Activated naive CD8-positive, alpha-beta T cell treated with anti-CD3 and anti-CD28 coated beads for 36 hours (primary cell): ENCODE measurements at regions not wholly inside any gene's neighbourhood (a gene's known extent, or its start where the extent isn't known, plus 50 kb on each side); places are given as distances from the start of the nearest gene placed in this dataset.

ENCODE experiments used
- DNase-seq: peaks from one replicate; pipeline ENCODE4 v3.0.0; 2021
- H3K27ac Mint-ChIP-seq: one replicate; pipeline ENCODE4 v1.8.0; 2022; ENCODE audit warnings: mild to moderate bottlenecking, moderate library complexity, mixed read lengths
- H3K27me3 Mint-ChIP-seq: one replicate; pipeline ENCODE4 v1.8.0; 2022; ENCODE audit warnings: mild to moderate bottlenecking, mixed read lengths
- H3K36me3 Mint-ChIP-seq: one replicate; pipeline ENCODE4 v1.8.0; 2021; ENCODE audit warnings: mild to moderate bottlenecking, mixed read lengths
- H3K4me1 Mint-ChIP-seq: one replicate; pipeline ENCODE4 v1.8.0; 2021; ENCODE audit warnings: mixed read lengths
- H3K4me3 Mint-ChIP-seq: one replicate; pipeline ENCODE4 v1.8.0; 2022; ENCODE audit warnings: mild to moderate bottlenecking, moderate library complexity, mixed read lengths
- H3K9me3 Mint-ChIP-seq: one replicate; pipeline ENCODE4 v1.8.0; 2022; ENCODE audit warnings: mixed read lengths

GRCh38 chr11:128304116-128304515 lies 283.2 kb downstream of the ETS1 start:
- peak overlapping the region; percentile 87 for H3K27ac Mint-ChIP-seq
- peaks cover 6% of the 10 kb centered on the region for H3K9me3 Mint-ChIP-seq
- H3K36me3 Mint-ChIP-seq = peaks cover 16% of the 10 kb centered on the region
- no peak for DNase-seq
- peaks cover 74% of the 10 kb centered on the region for H3K4me1 Mint-ChIP-seq
- H3K27me3 Mint-ChIP-seq = no peaks in the 10 kb centered on the region
- peak overlapping the region; percentile 26 for H3K4me3 Mint-ChIP-seq

GRCh38 chr11:128303383-128303782 lies 284.0 kb downstream of the ETS1 start:
- Mint-ChIP-seq H3K4me3 (peak overlapping the region; percentile 38), H3K36me3 (peaks cover 18% of the 10 kb centered on the region), H3K9me3 (peaks cover 6% of the 10 kb centered on the region), H3K4me1 (peaks cover 78% of the 10 kb centered on the region), H3K27me3 (no peaks in the 10 kb centered on the region), H3K27ac (peak overlapping the region; percentile 87)
- no peak for DNase-seq

GRCh38 chr11:128302425-128303186 lies 284.8 kb downstream of the ETS1 start:
- Mint-ChIP-seq H3K9me3 (peaks cover 6% of the 10 kb centered on the region), H3K27ac (peak overlapping the region; percentile 87), H3K4me3 (peak overlapping the region; percentile 83), H3K27me3 (no peaks in the 10 kb centered on the region), H3K4me1 (peaks cover 78% of the 10 kb centered on the region), H3K36me3 (peaks cover 20% of the 10 kb centered on the region)
- peak; percentile 57 for DNase-seq

- no peaks in the 10 kb centered on the region for H3K27me3 Mint-ChIP-seq
- DNase-seq = no peak
- peak overlapping the region; percentile 83 for H3K4me3 Mint-ChIP-seq
- peak overlapping the region; percentile 87 for H3K27ac Mint-ChIP-seq
- peaks cover 6% of the 10 kb centered on the region for H3K9me3 Mint-ChIP-seq
- H3K4me1 Mint-ChIP-seq = peaks cover 86% of the 10 kb centered on the region
- H3K36me3 Mint-ChIP-seq = peaks cover 29% of the 10 kb centered on the region
Observed at GRCh38 chr11:128301756-128302155, 285.6 kb downstream of the ETS1 start.

GRCh38 chr11:128300785-128301184 lies 286.6 kb downstream of the ETS1 start:
- H3K27ac Mint-ChIP-seq = peak overlapping the region; percentile 90
- H3K27me3 Mint-ChIP-seq = no peaks in the 10 kb centered on the region
- H3K9me3 Mint-ChIP-seq = peaks cover 4% of the 10 kb centered on the region
- peaks cover 31% of the 10 kb centered on the region for H3K36me3 Mint-ChIP-seq
- H3K4me3 Mint-ChIP-seq = peak overlapping the region; percentile 15
- DNase-seq = no peak
- peaks cover 88% of the 10 kb centered on the region for H3K4me1 Mint-ChIP-seq

GRCh38 chr11:128299132-128299726 lies 288.1 kb downstream of the ETS1 start:
- peak overlapping the region; percentile 30 for H3K4me3 Mint-ChIP-seq
- H3K27me3 Mint-ChIP-seq = no peaks in the 10 kb centered on the region
- peaks cover 88% of the 10 kb centered on the region for H3K4me1 Mint-ChIP-seq
- H3K27ac Mint-ChIP-seq = peak overlapping the region; percentile 90
- no peak for DNase-seq
- peaks cover 43% of the 10 kb centered on the region for H3K36me3 Mint-ChIP-seq
- peaks cover 14% of the 10 kb centered on the region for H3K9me3 Mint-ChIP-seq

- Mint-ChIP-seq H3K27me3 (no peaks in the 10 kb centered on the region), H3K9me3 (peaks cover 20% of the 10 kb centered on the region), H3K27ac (peak overlapping the region; percentile 90), H3K36me3 (peaks cover 51% of the 10 kb centered on the region), H3K4me3 (no peak overlapping the region), H3K4me1 (peaks cover 88% of the 10 kb centered on the region)
- no peak for DNase-seq
Observed at GRCh38 chr11:128298271-128298670, 289.1 kb downstream of the ETS1 start.

GRCh38 chr11:128297805-128298204 lies 289.6 kb downstream of the ETS1 start:
- Mint-ChIP-seq H3K4me1 (peaks cover 88% of the 10 kb centered on the region), H3K9me3 (peaks cover 20% of the 10 kb centered on the region), H3K36me3 (peaks cover 56% of the 10 kb centered on the region), H3K4me3 (no peak overlapping the region), H3K27ac (peak overlapping the region; percentile 90), H3K27me3 (no peaks in the 10 kb centered on the region)
- no peak for DNase-seq

- peak overlapping the region; percentile 90 for H3K27ac Mint-ChIP-seq
- peaks cover 59% of the 10 kb centered on the region for H3K36me3 Mint-ChIP-seq
- DNase-seq = no peak
- peak overlapping the region; percentile 33 for H3K4me3 Mint-ChIP-seq
- no peaks in the 10 kb centered on the region for H3K27me3 Mint-ChIP-seq
- H3K9me3 Mint-ChIP-seq = peaks cover 20% of the 10 kb centered on the region
- H3K4me1 Mint-ChIP-seq = peaks cover 92% of the 10 kb centered on the region
Observed at GRCh38 chr11:128297091-128297651, 290.2 kb downstream of the ETS1 start.

GRCh38 chr11:128294671-128295050 lies 292.7 kb downstream of the ETS1 start:
- DNase-seq = no peak
- Mint-ChIP-seq H3K9me3 (peaks cover 20% of the 10 kb centered on the region), H3K4me1 (peaks cover 96% of the 10 kb centered on the region), H3K27me3 (no peaks in the 10 kb centered on the region), H3K4me3 (no peak overlapping the region), H3K36me3 (peaks cover 60% of the 10 kb centered on the region), H3K27ac (peak overlapping the region; percentile 93)

GRCh38 chr11:128294001-128294670 lies 293.2 kb downstream of the ETS1 start:
- DNase-seq = no peak
- Mint-ChIP-seq H3K27ac (peak overlapping the region; percentile 93), H3K4me1 (peaks cover 96% of the 10 kb centered on the region), H3K4me3 (no peak overlapping the region), H3K9me3 (peaks cover 20% of the 10 kb centered on the region), H3K27me3 (no peaks in the 10 kb centered on the region), H3K36me3 (peaks cover 57% of the 10 kb centered on the region)

GRCh38 chr11:128291835-128292234 lies 295.5 kb downstream of the ETS1 start:
- H3K36me3 Mint-ChIP-seq = peaks cover 44% of the 10 kb centered on the region
- peak overlapping the region; percentile 82 for H3K4me3 Mint-ChIP-seq
- DNase-seq = peak; percentile 58
- H3K4me1 Mint-ChIP-seq = peaks cover 92% of the 10 kb centered on the region
- H3K9me3 Mint-ChIP-seq = peaks cover 20% of the 10 kb centered on the region
- no peaks in the 10 kb centered on the region for H3K27me3 Mint-ChIP-seq
- H3K27ac Mint-ChIP-seq = peak overlapping the region; percentile 93

- H3K27ac Mint-ChIP-seq = peak overlapping the region; percentile 93
- H3K9me3 Mint-ChIP-seq = peaks cover 17% of the 10 kb centered on the region
- peaks cover 92% of the 10 kb centered on the region for H3K4me1 Mint-ChIP-seq
- no peak for DNase-seq
- H3K36me3 Mint-ChIP-seq = peaks cover 37% of the 10 kb centered on the region
- no peaks in the 10 kb centered on the region for H3K27me3 Mint-ChIP-seq
- H3K4me3 Mint-ChIP-seq = peak overlapping the region; percentile 82
Observed at GRCh38 chr11:128291007-128291406, 296.4 kb downstream of the ETS1 start.

GRCh38 chr11:128290106-128290840 lies 297.1 kb downstream of the ETS1 start:
- peaks cover 92% of the 10 kb centered on the region for H3K4me1 Mint-ChIP-seq
- H3K9me3 Mint-ChIP-seq = peaks cover 13% of the 10 kb centered on the region
- H3K27me3 Mint-ChIP-seq = no peaks in the 10 kb centered on the region
- H3K36me3 Mint-ChIP-seq = peaks cover 31% of the 10 kb centered on the region
- peak overlapping the region; percentile 93 for H3K27ac Mint-ChIP-seq
- H3K4me3 Mint-ChIP-seq = peak overlapping the region; percentile 82
- DNase-seq = peak; percentile 69
